Activated CD4-positive, alpha-beta memory T cell treated with anti-CD3 and anti-CD28 coated beads for 36 hours (primary cell): ENCODE measurements at regions not wholly inside any gene's neighbourhood (a gene's known extent, or its start where the extent isn't known, plus 50 kb on each side); places are given as distances from the start of the nearest gene placed in this dataset.

ENCODE experiments used
- CTCF ChIA-PET: fragments of 350-600 bp; sonication (Branson Sonifier 250); formaldehyde crosslinking; loops from one replicate; lab custom pipeline; 2021; ENCODE audit warnings: antibody characterized with exemption, inconsistent platforms; lab: Charles Lee
- POLR2A ChIA-PET: fragments of 350-600 bp; sonication (Branson Sonifier 250); formaldehyde crosslinking; loops from one replicate; lab custom pipeline; 2021; ENCODE audit warnings: antibody characterized with exemption; lab: Charles Lee
- DNase-seq: peaks from one replicate; pipeline ENCODE4 v3.0.0-alpha.2; 2020
- H3K27ac Mint-ChIP-seq: one replicate; pipeline ENCODE4 v1.8.0; 2021; ENCODE audit warnings: mixed read lengths
- H3K27me3 Mint-ChIP-seq: one replicate; pipeline ENCODE4 v1.8.0; 2021; ENCODE audit warnings: mixed read lengths
- H3K36me3 Mint-ChIP-seq: one replicate; pipeline ENCODE4 v1.8.0; 2021; ENCODE audit warnings: mixed read lengths
- H3K4me1 Mint-ChIP-seq: one replicate; pipeline ENCODE4 v1.8.0; 2021; ENCODE audit warnings: low read depth, mixed read lengths
- H3K4me3 Mint-ChIP-seq: one replicate; pipeline ENCODE4 v1.8.0; 2021; ENCODE audit warnings: mild to moderate bottlenecking, mixed read lengths
- H3K9me3 Mint-ChIP-seq: one replicate; pipeline ENCODE4 v1.8.0; 2021; ENCODE audit warnings: mixed read lengths
- intact Hi-C: fragments of 100-400 bp; cut with micrococcal nuclease; formaldehyde crosslinking; loops from one replicate; pipeline ENCODE4 v1.15.1; 2023

- no peaks in the 10 kb centered on the region for H3K27me3 Mint-ChIP-seq
- intact Hi-C loops: no loop called here
- H3K4me1 Mint-ChIP-seq: no peaks in the 10 kb centered on the region
- no peaks in the 10 kb centered on the region for H3K36me3 Mint-ChIP-seq
- no peak for DNase-seq
- ChIA-PET CTCF (no interaction called here), POLR2A (no interaction called here)
- H3K27ac Mint-ChIP-seq: no peak overlapping the region
- H3K4me3 Mint-ChIP-seq: no peak overlapping the region
- peaks cover 26% of the 10 kb centered on the region for H3K9me3 Mint-ChIP-seq
Measured at GRCh38 chr7:123319911-123320310, 120.1 kb upstream of the SLC13A1 start.

GRCh38 chr7:123314886-123315285 lies 115.1 kb upstream of the SLC13A1 start:
- H3K9me3 Mint-ChIP-seq: no peaks in the 10 kb centered on the region
- DNase-seq: no peak
- intact Hi-C loops: no loop called here
- POLR2A ChIA-PET: no interaction called here
- no peak overlapping the region for H3K27ac Mint-ChIP-seq
- H3K4me3 Mint-ChIP-seq: no peak overlapping the region
- CTCF ChIA-PET: no interaction called here
- H3K27me3 Mint-ChIP-seq: no peaks in the 10 kb centered on the region
- H3K36me3 Mint-ChIP-seq: no peaks in the 10 kb centered on the region
- H3K4me1 Mint-ChIP-seq: no peaks in the 10 kb centered on the region

GRCh38 chr7:123308254-123308951 lies 108.6 kb upstream of the SLC13A1 start:
- H3K4me3 Mint-ChIP-seq: no peak overlapping the region
- intact Hi-C loops: no loop called here
- DNase-seq: no peak
- H3K4me1 Mint-ChIP-seq: no peaks in the 10 kb centered on the region
- CTCF ChIA-PET: no interaction called here
- no peaks in the 10 kb centered on the region for H3K27me3 Mint-ChIP-seq
- H3K9me3 Mint-ChIP-seq: no peaks in the 10 kb centered on the region
- no peak overlapping the region for H3K27ac Mint-ChIP-seq
- H3K36me3 Mint-ChIP-seq: no peaks in the 10 kb centered on the region
- POLR2A ChIA-PET: no interaction called here

GRCh38 chr7:123305840-123306375 lies 106.1 kb upstream of the SLC13A1 start:
- Mint-ChIP-seq H3K27me3 (no peaks in the 10 kb centered on the region), H3K4me1 (no peaks in the 10 kb centered on the region), H3K4me3 (no peak overlapping the region), H3K36me3 (no peaks in the 10 kb centered on the region), H3K27ac (no peak overlapping the region), H3K9me3 (peaks cover 5% of the 10 kb centered on the region)
- ChIA-PET CTCF (no interaction called here), POLR2A (no interaction called here)
- intact Hi-C loops: no loop called here
- DNase-seq: no peak

GRCh38 chr7:123303926-123304325 lies 104.2 kb upstream of the SLC13A1 start:
- H3K27ac Mint-ChIP-seq: no peak overlapping the region
- DNase-seq: no peak
- H3K9me3 Mint-ChIP-seq: peaks cover 5% of the 10 kb centered on the region
- H3K27me3 Mint-ChIP-seq: no peaks in the 10 kb centered on the region
- ChIA-PET POLR2A (no interaction called here), CTCF (no interaction called here)
- H3K36me3 Mint-ChIP-seq: no peaks in the 10 kb centered on the region
- intact Hi-C loops: no loop called here
- no peak overlapping the region for H3K4me3 Mint-ChIP-seq
- no peaks in the 10 kb centered on the region for H3K4me1 Mint-ChIP-seq

GRCh38 chr7:123296965-123297364 lies 97.2 kb upstream of the SLC13A1 start:
- H3K36me3 Mint-ChIP-seq: no peaks in the 10 kb centered on the region
- no peak for DNase-seq
- no peak overlapping the region for H3K27ac Mint-ChIP-seq
- H3K27me3 Mint-ChIP-seq: no peaks in the 10 kb centered on the region
- no peaks in the 10 kb centered on the region for H3K4me1 Mint-ChIP-seq
- peaks cover 5% of the 10 kb centered on the region for H3K9me3 Mint-ChIP-seq
- POLR2A ChIA-PET: no interaction called here
- H3K4me3 Mint-ChIP-seq: no peak overlapping the region
- CTCF ChIA-PET: no interaction called here
- intact Hi-C loops: no loop called here

GRCh38 chr7:123293710-123294109 lies 93.9 kb upstream of the SLC13A1 start:
- H3K4me1 Mint-ChIP-seq: no peaks in the 10 kb centered on the region
- intact Hi-C loops: no loop called here
- CTCF ChIA-PET: no interaction called here
- H3K9me3 Mint-ChIP-seq: no peaks in the 10 kb centered on the region
- H3K4me3 Mint-ChIP-seq: no peak overlapping the region
- no peak overlapping the region for H3K27ac Mint-ChIP-seq
- H3K27me3 Mint-ChIP-seq: no peaks in the 10 kb centered on the region
- H3K36me3 Mint-ChIP-seq: no peaks in the 10 kb centered on the region
- POLR2A ChIA-PET: no interaction called here
- DNase-seq: no peak

- intact Hi-C loops: no loop called here
- Mint-ChIP-seq H3K4me1 (no peaks in the 10 kb centered on the region), H3K36me3 (no peaks in the 10 kb centered on the region), H3K27me3 (no peaks in the 10 kb centered on the region), H3K4me3 (no peak overlapping the region), H3K9me3 (peaks cover 5% of the 10 kb centered on the region), H3K27ac (no peak overlapping the region)
- ChIA-PET POLR2A (no interaction called here), CTCF (no interaction called here)
- no peak for DNase-seq
Measured at GRCh38 chr7:123292227-123292626, 92.5 kb upstream of the SLC13A1 start.

- ChIA-PET CTCF (no interaction called here), POLR2A (no interaction called here)
- Mint-ChIP-seq H3K36me3 (no peaks in the 10 kb centered on the region), H3K4me3 (no peak overlapping the region), H3K27me3 (no peaks in the 10 kb centered on the region), H3K27ac (no peak overlapping the region), H3K4me1 (no peaks in the 10 kb centered on the region), H3K9me3 (peaks cover 5% of the 10 kb centered on the region)
- intact Hi-C loops: no loop called here
- no peak for DNase-seq
Measured at GRCh38 chr7:123289200-123289599, 89.4 kb upstream of the SLC13A1 start.

- DNase-seq: no peak
- POLR2A ChIA-PET: no interaction called here
Measured at GRCh38 chr7:123285076-123285700, 85.4 kb upstream of the SLC13A1 start.

GRCh38 chr7:123283373-123283772 lies 83.6 kb upstream of the SLC13A1 start:
- no peaks in the 10 kb centered on the region for H3K27me3 Mint-ChIP-seq
- H3K4me1 Mint-ChIP-seq: no peaks in the 10 kb centered on the region
- peaks cover 5% of the 10 kb centered on the region for H3K9me3 Mint-ChIP-seq
- no peak overlapping the region for H3K27ac Mint-ChIP-seq
- ChIA-PET CTCF (no interaction called here), POLR2A (no interaction called here)
- no peak overlapping the region for H3K4me3 Mint-ChIP-seq
- intact Hi-C loops: no loop called here
- H3K36me3 Mint-ChIP-seq: no peaks in the 10 kb centered on the region
- DNase-seq: no peak

More at GRCh38 chr7:123285076-123285700, 85.4 kb upstream of the SLC13A1 start:
- H3K27me3 Mint-ChIP-seq: no peaks in the 10 kb centered on the region
- H3K36me3 Mint-ChIP-seq: no peaks in the 10 kb centered on the region
- H3K4me1 Mint-ChIP-seq: no peaks in the 10 kb centered on the region
- CTCF ChIA-PET: no interaction called here
- H3K27ac Mint-ChIP-seq: no peak overlapping the region
- intact Hi-C loops: no loop called here
- peaks cover 5% of the 10 kb centered on the region for H3K9me3 Mint-ChIP-seq
- H3K4me3 Mint-ChIP-seq: no peak overlapping the region

- DNase-seq: no peak
- Mint-ChIP-seq H3K4me1 (no peaks in the 10 kb centered on the region), H3K27ac (no peak overlapping the region), H3K9me3 (peaks cover 2% of the 10 kb centered on the region), H3K27me3 (no peaks in the 10 kb centered on the region), H3K4me3 (no peak overlapping the region), H3K36me3 (no peaks in the 10 kb centered on the region)
- ChIA-PET POLR2A (no interaction called here), CTCF (no interaction called here)
- intact Hi-C loops: no loop called here
Measured at GRCh38 chr7:123282181-123282580, 82.4 kb upstream of the SLC13A1 start.

- Mint-ChIP-seq H3K4me1 (no peaks in the 10 kb centered on the region), H3K27ac (no peak overlapping the region), H3K27me3 (no peaks in the 10 kb centered on the region), H3K9me3 (peaks cover 2% of the 10 kb centered on the region), H3K36me3 (no peaks in the 10 kb centered on the region), H3K4me3 (no peak overlapping the region)
- POLR2A ChIA-PET: no interaction called here
- intact Hi-C loops: no loop called here
- CTCF ChIA-PET: no interaction called here
- DNase-seq: no peak
Measured at GRCh38 chr7:123279949-123280348, 80.2 kb upstream of the SLC13A1 start.
